ENCODE measurements at regions not wholly inside any gene's neighbourhood (a gene's known extent, or its start where the extent isn't known, plus 50 kb on each side); places are given as distances from the start of the nearest gene placed in this dataset.
A peak's percentile ranks its signal among the peaks of the same experiment; 100 is the strongest.
"Not testable (repeated sequence)": the region's sequence is repeated elsewhere in the genome, so short reads cannot be mapped to it uniquely, and the experiment has no call there.

DNA sequence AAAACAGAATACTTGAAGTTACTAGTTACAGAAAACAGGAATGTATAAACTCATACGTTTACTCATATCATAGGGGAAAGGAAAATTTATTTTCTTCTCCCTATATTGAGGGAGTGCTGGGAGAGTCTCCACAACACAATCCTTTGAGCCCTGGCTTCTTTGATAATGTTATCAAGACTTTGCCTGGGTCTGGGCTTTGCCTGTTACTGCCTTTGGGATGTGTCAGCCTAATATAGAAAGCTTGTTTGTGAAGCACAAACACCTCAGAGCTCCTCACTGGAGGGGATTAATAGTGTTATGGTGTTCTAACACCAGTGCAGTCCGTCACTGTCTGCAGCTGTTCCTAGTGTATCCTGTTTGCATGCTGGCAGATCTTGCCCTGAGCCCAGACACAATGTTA, 107.8 kb downstream of the VCY start:
- Mint-ChIP-seq H3K4me1 (no peaks in the 10 kb centered on the region), H3K27me3 (ENCODE audit: insufficient read depth) (no peaks in the 10 kb centered on the region), H3K27ac (no peak overlapping the region), H3K36me3 (ENCODE audit: low read depth) (no peaks in the 10 kb centered on the region), H3K9me3 (no peaks in the 10 kb centered on the region), H3K4me3 (no peak overlapping the region)
- H3K36me3 ChIP-seq (ENCODE audit: control insufficient read depth, insufficient read depth, low read length): peaks cover 45% of the 10 kb centered on the region
- TF ChIP-seq, protein P1, sequence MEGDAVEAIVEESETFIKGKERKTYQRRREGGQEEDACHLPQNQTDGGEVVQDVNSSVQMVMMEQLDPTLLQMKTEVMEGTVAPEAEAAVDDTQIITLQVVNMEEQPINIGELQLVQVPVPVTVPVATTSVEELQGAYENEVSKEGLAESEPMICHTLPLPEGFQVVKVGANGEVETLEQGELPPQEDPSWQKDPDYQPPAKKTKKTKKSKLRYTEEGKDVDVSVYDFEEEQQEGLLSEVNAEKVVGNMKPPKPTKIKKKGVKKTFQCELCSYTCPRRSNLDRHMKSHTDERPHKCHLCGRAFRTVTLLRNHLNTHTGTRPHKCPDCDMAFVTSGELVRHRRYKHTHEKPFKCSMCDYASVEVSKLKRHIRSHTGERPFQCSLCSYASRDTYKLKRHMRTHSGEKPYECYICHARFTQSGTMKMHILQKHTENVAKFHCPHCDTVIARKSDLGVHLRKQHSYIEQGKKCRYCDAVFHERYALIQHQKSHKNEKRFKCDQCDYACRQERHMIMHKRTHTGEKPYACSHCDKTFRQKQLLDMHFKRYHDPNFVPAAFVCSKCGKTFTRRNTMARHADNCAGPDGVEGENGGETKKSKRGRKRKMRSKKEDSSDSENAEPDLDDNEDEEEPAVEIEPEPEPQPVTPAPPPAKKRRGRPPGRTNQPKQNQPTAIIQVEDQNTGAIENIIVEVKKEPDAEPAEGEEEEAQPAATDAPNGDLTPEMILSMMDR (conservative IDR thresholded peaks at IDR 0.05): no peak
- peak overlapping the region; percentile 45 for H3K4me3 ChIP-seq (ENCODE audit: low read length)
- H3K4me1 ChIP-seq (ENCODE audit: control insufficient read depth, insufficient read depth, low read length): peaks cover 4% of the 10 kb centered on the region
- H3K27me3 ChIP-seq (ENCODE audit: control insufficient read depth, insufficient read depth, low read length, poor library complexity, severe bottlenecking): no peaks in the 10 kb centered on the region
- peak overlapping the region; percentile 20 for H3K9ac ChIP-seq (ENCODE audit: extremely low read depth, low read length, poor library complexity, severe bottlenecking)
- 17% methylated on average over 1 of the region's 2 CpGs; no CpG with 5 or more reads in 1 of the 2 experiments for WGBS, 2 experiments (ENCODE audit: insufficient coverage in 1 of 2, insufficient read length in 1 of 2)
- no peak overlapping the region for H3K27ac ChIP-seq (ENCODE audit: low read depth, low read length)
- no peaks in the 10 kb centered on the region for H3K9me3 ChIP-seq (ENCODE audit: control insufficient read depth, low read length)
- DNase-seq: no peak

DNA sequence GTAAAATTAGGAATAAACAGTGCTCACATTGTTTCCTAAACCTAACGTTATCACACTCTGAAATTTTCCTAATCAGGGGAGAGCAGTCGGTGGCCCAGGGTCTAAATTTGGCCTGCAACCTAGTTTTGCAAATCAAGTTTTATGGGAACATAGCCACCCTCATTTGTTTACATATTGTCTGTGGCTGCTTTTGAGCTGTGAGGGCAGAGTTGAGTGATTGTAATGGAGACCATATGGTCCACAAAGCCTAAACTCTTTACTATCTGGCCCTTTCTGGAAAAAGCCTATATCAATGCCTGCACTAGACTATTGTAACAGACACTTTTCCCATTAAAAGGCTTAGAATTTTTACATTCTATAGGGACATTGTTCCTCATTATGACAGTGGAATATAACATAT, 105.2 kb downstream of the VCY start:
- Mint-ChIP-seq H3K9me3 (no peaks in the 10 kb centered on the region), H3K27ac (no peak overlapping the region)
- H3K4me3 ChIP-seq (ENCODE audit: low read length): no peak overlapping the region

DNA sequence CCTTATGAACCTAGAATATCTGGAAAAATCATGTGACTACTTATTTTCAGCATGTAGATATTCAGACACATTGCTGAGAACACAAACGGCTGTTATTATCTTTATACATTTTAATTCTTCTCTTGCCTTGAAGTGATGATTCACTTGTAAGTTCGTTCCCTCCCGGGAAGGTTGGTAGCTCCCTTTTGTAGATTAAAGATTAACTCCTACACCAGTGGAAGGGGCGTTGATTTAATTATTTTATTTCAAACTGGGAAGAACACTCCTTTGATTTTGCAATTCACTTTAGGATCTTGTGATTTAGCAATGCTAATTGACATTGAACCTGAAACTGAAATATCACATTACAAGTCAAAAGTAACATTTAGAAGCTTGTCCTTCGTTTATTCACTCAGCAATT, 103.4 kb downstream of the VCY start:
- no peaks in the 10 kb centered on the region for H3K4me1 Mint-ChIP-seq
- H3K9me3 ChIP-seq (ENCODE audit: control insufficient read depth, low read length): peaks cover 30% of the 10 kb centered on the region
- no peaks in the 10 kb centered on the region for H3K9me3 Mint-ChIP-seq
- H3K9ac ChIP-seq (ENCODE audit: extremely low read depth, low read length, poor library complexity, severe bottlenecking): no peak overlapping the region
- H3K27ac ChIP-seq (ENCODE audit: low read depth, low read length): no peak overlapping the region
- no peak overlapping the region for H3K4me3 Mint-ChIP-seq
- H3K27ac Mint-ChIP-seq: no peak overlapping the region
- no peak for DNase-seq
- TF ChIP-seq, protein P1 (conservative IDR thresholded peaks at IDR 0.05): no peak
- H3K36me3 Mint-ChIP-seq (ENCODE audit: low read depth): no peaks in the 10 kb centered on the region
- no peak overlapping the region for H3K4me3 ChIP-seq (ENCODE audit: low read length)
- 100% methylated on average over 1 of the region's 5 CpGs; no CpG with 5 or more reads in 1 of the 2 experiments for WGBS, 2 experiments (ENCODE audit: insufficient coverage in 1 of 2, insufficient read length in 1 of 2)
- H3K36me3 ChIP-seq (ENCODE audit: control insufficient read depth, insufficient read depth, low read length): peaks cover 67% of the 10 kb centered on the region
- H3K27me3 ChIP-seq (ENCODE audit: control insufficient read depth, insufficient read depth, low read length, poor library complexity, severe bottlenecking): no peaks in the 10 kb centered on the region
- H3K4me1 ChIP-seq (ENCODE audit: control insufficient read depth, insufficient read depth, low read length): peaks cover 4% of the 10 kb centered on the region
- H3K27me3 Mint-ChIP-seq (ENCODE audit: insufficient read depth): no peaks in the 10 kb centered on the region

More for the DNA sequence above, 105.2 kb downstream of the VCY start:
- Mint-ChIP-seq H3K4me1 (no peaks in the 10 kb centered on the region), H3K4me3 (no peak overlapping the region), H3K27me3 (ENCODE audit: insufficient read depth) (no peaks in the 10 kb centered on the region), H3K36me3 (ENCODE audit: low read depth) (no peaks in the 10 kb centered on the region)
- Histone ChIP-seq H3K9me3 (ENCODE audit: control insufficient read depth, low read length) (peaks cover 13% of the 10 kb centered on the region), H3K27me3 (ENCODE audit: control insufficient read depth, insufficient read depth, low read length, poor library complexity, severe bottlenecking) (no peaks in the 10 kb centered on the region), H3K4me1 (ENCODE audit: control insufficient read depth, insufficient read depth, low read length) (peaks cover 4% of the 10 kb centered on the region), H3K9ac (ENCODE audit: extremely low read depth, low read length, poor library complexity, severe bottlenecking) (no peak overlapping the region), H3K27ac (ENCODE audit: low read depth, low read length) (no peak overlapping the region), H3K36me3 (ENCODE audit: control insufficient read depth, insufficient read depth, low read length) (peaks cover 66% of the 10 kb centered on the region)
- DNase-seq: no peak
- TF ChIP-seq, protein P1 (conservative IDR thresholded peaks at IDR 0.05): no peak
- 88% methylated on average over 2 of the region's 2 CpGs; no CpG with 5 or more reads in 1 of the 2 experiments for WGBS, 2 experiments (ENCODE audit: insufficient coverage in 1 of 2, insufficient read length in 1 of 2)

GRCh38 chrY:13894028-13894427, 92.2 kb downstream of the VCY start:
- 100% methylated on average over 1 of the region's 2 CpGs; no CpG with 5 or more reads in 1 of the 2 experiments for WGBS, 2 experiments (ENCODE audit: insufficient coverage in 1 of 2, insufficient read length in 1 of 2)
- not testable (repeated sequence) for H3K4me1 Mint-ChIP-seq

More at GRCh38 chrY:13894028-13894427, 92.2 kb downstream of the VCY start:
- H3K27ac Mint-ChIP-seq; H3K27ac ChIP-seq (ENCODE audit: low read depth, low read length); DNase-seq; H3K27me3 ChIP-seq (ENCODE audit: control insufficient read depth, insufficient read depth, low read length, poor library complexity, severe bottlenecking); H3K9me3 Mint-ChIP-seq; H3K9ac ChIP-seq (ENCODE audit: extremely low read depth, low read length, poor library complexity, severe bottlenecking); H3K4me1 ChIP-seq (ENCODE audit: control insufficient read depth, insufficient read depth, low read length); H3K4me3 ChIP-seq (ENCODE audit: low read length); H3K4me3 Mint-ChIP-seq; H3K27me3 Mint-ChIP-seq (ENCODE audit: insufficient read depth); H3K36me3 Mint-ChIP-seq (ENCODE audit: low read depth): not testable (repeated sequence)
- peaks cover 56% of the 10 kb centered on the region for H3K36me3 ChIP-seq (ENCODE audit: control insufficient read depth, insufficient read depth, low read length)
- H3K9me3 ChIP-seq (ENCODE audit: control insufficient read depth, low read length): peaks cover 44% of the 10 kb centered on the region
